ENCODE measurements at regions not wholly inside any gene's neighbourhood (a gene's known extent, or its start where the extent isn't known, plus 50 kb on each side); places are given as distances from the start of the nearest gene placed in this dataset.

GRCh38 chr6:53985366-53985765 is 125.9 kb upstream of the MLIP start:
- no peak for TF ChIP-seq CTCF (IDR thresholded peaks at IDR 0.05)
- no peak for TF ChIP-seq POLR2A (IDR thresholded peaks at IDR 0.05)
- TF ChIP-seq EP300 (IDR thresholded peaks at IDR 0.05), result no peak
